Body of pancreas (tissue), 4 donors: ENCODE measurements at regions not wholly inside any gene's neighbourhood (a gene's known extent, or its start where the extent isn't known, plus 50 kb on each side); places are given as distances from the start of the nearest gene placed in this dataset.

ENCODE experiments used
- ATAC-seq: fragments of 150-250 bp; one replicate; pipeline ENCODE4 v1.9.1; 2016
- DNase-seq, 4 donors: peaks; one replicate each; pipeline ENCODE4 v3.0.0-alpha.2; 2019
- H3K27ac ChIP-seq, 4 donors: fragments of 200-600 bp; sonication (generic); 1 replicate in 3 of 4; 2 replicates in 1 of 4; pipeline versions ENCODE4 v1.5.1 to v1.6.1; 2016 to 2019; ENCODE audit warnings: mild to moderate bottlenecking in 1 of 4, mixed read lengths in 1 of 4, moderate library complexity in 1 of 4
- H3K27me3 ChIP-seq, 2 donors: fragments of 200-600 bp; sonication (generic); one replicate each; pipeline ENCODE4 v1.6.0; 2016; ENCODE audit warnings: mild to moderate bottlenecking in 1 of 2
- H3K36me3 ChIP-seq, 2 donors: fragments of 200-600 bp; sonication (generic); replicated peaks in 1 of 2; 2 replicates each; pipeline ENCODE4 v1.5.1; 2016; ENCODE audit warnings: low read depth in 2 of 2; ENCODE audit not compliant: insufficient read depth in 1 of 2
- H3K4me1 ChIP-seq: fragments of 200-600 bp; sonication (generic); one replicate; pipeline ENCODE4 v1.6.0; 2016
- H3K4me3 ChIP-seq, 2 donors: fragments of 200-600 bp; sonication (generic); 1 replicate in 1 of 2; 2 replicates in 1 of 2; pipeline ENCODE4 v1.5.1; 2016 to 2019
- H3K9me3 ChIP-seq, 3 donors: fragments of 200-600 bp; sonication (generic); 1 replicate in 2 of 3; 2 replicates in 1 of 3; pipeline ENCODE4 v1.5.1; 2016
- POLR2A ChIP-seq, 3 donors: fragments of 450-650 bp; IDR thresholded peaks; one replicate each; pipeline ENCODE4 v1.6.1; 2016; ENCODE audit warnings: antibody characterized with exemption in 3 of 3, mild to moderate bottlenecking in 2 of 3
- WGBS, 2 donors: methylation state at CpG; one replicate each; pipeline ENCODE4 v1.1.5; 2017; 5-methylcytosine and 5-hydroxymethylcytosine counted together
- intact Hi-C: fragments of 100-400 bp; cut with DNase I; formaldehyde crosslinking; loops from one replicate; pipeline ENCODE4 v1.15.1; 2023
- TF ChIP-seq, protein P1 (sequence below), 7 experiments: fragments of 450-650 bp in 4 of 7; fragments of 200-600 bp in 3 of 7; sonication (generic) in 3 of 7; IDR thresholded peaks; one replicate each; pipeline ENCODE4 v1.5.1; 2016 to 2019; ENCODE audit warnings: antibody characterized with exemption in 7 of 7

DNA sequence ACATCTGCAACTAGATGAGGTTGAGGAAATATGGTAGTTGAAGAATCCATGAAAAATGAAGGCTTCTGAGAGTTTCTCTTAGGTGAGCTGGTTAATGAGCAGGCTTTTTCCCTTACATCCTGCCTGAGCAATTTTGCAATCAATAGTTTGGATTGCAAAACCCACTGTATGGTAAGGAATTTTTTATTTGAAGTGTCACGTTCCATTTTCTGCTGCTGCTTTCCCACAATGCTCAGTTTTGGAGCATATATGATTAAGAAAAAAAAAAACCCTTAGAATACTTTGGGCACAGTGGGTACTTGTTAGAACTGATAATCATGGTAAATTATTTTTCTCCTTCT, 144.2 kb downstream of the PCSK1 start:
- Histone ChIP-seq H3K9me3 (no peaks in the 10 kb centered on the region), H3K27ac (no peak overlapping the region), H3K36me3 (no peaks in the 10 kb centered on the region), H3K4me1 (peaks cover 16% of the 10 kb centered on the region), H3K27me3 (no peaks in the 10 kb centered on the region), H3K4me3 (no peak overlapping the region)
- TF ChIP-seq, protein P1, sequence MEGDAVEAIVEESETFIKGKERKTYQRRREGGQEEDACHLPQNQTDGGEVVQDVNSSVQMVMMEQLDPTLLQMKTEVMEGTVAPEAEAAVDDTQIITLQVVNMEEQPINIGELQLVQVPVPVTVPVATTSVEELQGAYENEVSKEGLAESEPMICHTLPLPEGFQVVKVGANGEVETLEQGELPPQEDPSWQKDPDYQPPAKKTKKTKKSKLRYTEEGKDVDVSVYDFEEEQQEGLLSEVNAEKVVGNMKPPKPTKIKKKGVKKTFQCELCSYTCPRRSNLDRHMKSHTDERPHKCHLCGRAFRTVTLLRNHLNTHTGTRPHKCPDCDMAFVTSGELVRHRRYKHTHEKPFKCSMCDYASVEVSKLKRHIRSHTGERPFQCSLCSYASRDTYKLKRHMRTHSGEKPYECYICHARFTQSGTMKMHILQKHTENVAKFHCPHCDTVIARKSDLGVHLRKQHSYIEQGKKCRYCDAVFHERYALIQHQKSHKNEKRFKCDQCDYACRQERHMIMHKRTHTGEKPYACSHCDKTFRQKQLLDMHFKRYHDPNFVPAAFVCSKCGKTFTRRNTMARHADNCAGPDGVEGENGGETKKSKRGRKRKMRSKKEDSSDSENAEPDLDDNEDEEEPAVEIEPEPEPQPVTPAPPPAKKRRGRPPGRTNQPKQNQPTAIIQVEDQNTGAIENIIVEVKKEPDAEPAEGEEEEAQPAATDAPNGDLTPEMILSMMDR (IDR thresholded peaks at IDR 0.05): no peak
- TF ChIP-seq POLR2A (IDR thresholded peaks at IDR 0.05): no peak
- intact Hi-C loops: no loop called here
- no peak for DNase-seq
- no peak for ATAC-seq
- WGBS, 2 donors: 76 to 78% methylated on average over 1 of the region's 1 CpG

DNA sequence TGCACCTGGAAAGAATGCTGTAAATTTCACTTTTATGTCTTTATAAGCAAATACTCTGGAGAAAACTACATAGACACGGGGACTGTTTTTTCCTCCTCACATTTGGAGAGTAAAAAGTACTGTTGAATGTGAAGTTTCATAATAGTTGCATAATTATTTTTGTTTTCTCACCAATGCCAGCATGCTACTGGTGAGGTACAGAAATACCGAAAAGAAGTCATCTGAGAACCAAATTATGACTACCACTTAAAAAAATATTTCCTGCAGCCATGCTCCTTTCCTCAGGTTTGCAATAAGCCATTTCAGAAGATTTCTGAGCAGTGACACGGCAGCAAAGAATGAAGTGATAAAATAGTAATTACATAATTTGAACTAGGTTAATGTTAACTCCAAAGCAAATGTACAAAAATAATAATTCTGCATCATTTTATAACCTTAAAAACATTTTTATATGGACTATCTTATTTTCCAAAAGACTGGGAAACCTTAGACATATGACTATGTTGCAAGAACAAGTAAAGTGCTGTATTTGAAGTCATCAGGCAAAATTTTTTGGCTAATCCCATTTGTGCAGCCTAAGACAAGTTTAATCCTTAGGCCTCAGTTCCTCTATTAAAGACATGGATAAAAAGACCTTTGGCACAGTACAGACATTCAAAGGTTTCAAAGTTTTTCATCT, 144.7 kb downstream of the PCSK1 start:
- no peaks in the 10 kb centered on the region for H3K9me3 ChIP-seq
- H3K4me3 ChIP-seq: no peak overlapping the region
- no peaks in the 10 kb centered on the region for H3K36me3 ChIP-seq
- ATAC-seq (no peak), DNase-seq (no peak)
- no peak for TF ChIP-seq POLR2A (IDR thresholded peaks at IDR 0.05)
- TF ChIP-seq, protein P1 (IDR thresholded peaks at IDR 0.05): no peak
- intact Hi-C loops: no loop called here
- peaks cover 11% of the 10 kb centered on the region for H3K4me1 ChIP-seq
- WGBS, 2 donors: 78 to 84% methylated on average over 3 of the region's 3 CpGs
- H3K27ac ChIP-seq: no peak overlapping the region
- H3K27me3 ChIP-seq: no peaks in the 10 kb centered on the region

DNA sequence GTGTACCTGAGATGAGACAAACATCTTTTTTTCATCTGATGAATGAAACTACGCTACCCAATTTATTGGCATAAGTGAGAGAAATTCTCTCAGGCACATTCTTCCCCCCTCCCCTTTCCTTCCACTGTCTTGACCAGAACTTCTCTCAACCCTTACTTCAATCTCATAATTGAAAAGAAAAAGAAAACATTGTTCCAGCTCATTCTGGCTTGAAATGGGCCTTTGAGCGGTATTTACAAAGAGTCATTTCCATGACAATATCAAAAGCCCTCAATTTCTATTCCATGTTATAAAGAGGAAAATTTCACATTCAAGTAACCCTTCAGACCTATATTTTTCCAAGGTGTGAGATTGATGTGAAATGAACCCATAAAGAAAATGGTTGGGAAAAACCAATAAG, 145.9 kb downstream of the PCSK1 start:
- Histone ChIP-seq H3K36me3 (no peaks in the 10 kb centered on the region), H3K4me1 (no peaks in the 10 kb centered on the region), H3K27ac (no peak overlapping the region), H3K27me3 (no peaks in the 10 kb centered on the region), H3K4me3 (no peak overlapping the region), H3K9me3 (no peaks in the 10 kb centered on the region)
- WGBS, 2 donors: 97 to 98% methylated on average over 2 of the region's 2 CpGs
- TF ChIP-seq POLR2A (IDR thresholded peaks at IDR 0.05): no peak
- TF ChIP-seq, protein P1 (IDR thresholded peaks at IDR 0.05): no peak
- no peak for ATAC-seq
- intact Hi-C loops: no loop called here
- DNase-seq: no peak

DNA sequence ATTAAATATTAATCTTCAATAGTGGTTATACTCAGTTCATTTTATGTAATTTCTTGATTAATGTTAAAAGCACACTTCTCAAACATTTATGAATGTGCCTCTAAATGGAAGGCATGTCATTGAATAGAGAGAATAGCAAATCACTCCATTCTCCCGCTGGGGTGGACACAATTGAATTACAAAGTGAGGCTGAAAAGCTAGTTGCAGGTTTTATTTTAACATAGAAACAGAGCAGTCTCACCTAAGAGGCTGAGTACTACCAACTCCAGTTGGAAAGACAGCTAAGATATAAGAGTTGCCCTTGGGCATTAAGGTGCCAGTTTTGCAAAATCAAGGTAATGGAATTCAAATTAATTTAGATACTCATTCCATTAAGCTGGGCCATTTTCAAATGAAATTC, 147.2 kb downstream of the PCSK1 start:
- DNase-seq: no peak
- Histone ChIP-seq H3K27me3 (no peaks in the 10 kb centered on the region), H3K36me3 (no peaks in the 10 kb centered on the region), H3K9me3 (no peaks in the 10 kb centered on the region), H3K4me3 (no peak overlapping the region), H3K4me1 (no peaks in the 10 kb centered on the region), H3K27ac (no peak overlapping the region)
- 93 to 96% methylated on average over 1 of the region's 1 CpG for WGBS, 2 donors
- TF ChIP-seq POLR2A (IDR thresholded peaks at IDR 0.05): no peak
- TF ChIP-seq, protein P1 (IDR thresholded peaks at IDR 0.05): no peak
- intact Hi-C loops: no loop called here
- no peak for ATAC-seq

DNA sequence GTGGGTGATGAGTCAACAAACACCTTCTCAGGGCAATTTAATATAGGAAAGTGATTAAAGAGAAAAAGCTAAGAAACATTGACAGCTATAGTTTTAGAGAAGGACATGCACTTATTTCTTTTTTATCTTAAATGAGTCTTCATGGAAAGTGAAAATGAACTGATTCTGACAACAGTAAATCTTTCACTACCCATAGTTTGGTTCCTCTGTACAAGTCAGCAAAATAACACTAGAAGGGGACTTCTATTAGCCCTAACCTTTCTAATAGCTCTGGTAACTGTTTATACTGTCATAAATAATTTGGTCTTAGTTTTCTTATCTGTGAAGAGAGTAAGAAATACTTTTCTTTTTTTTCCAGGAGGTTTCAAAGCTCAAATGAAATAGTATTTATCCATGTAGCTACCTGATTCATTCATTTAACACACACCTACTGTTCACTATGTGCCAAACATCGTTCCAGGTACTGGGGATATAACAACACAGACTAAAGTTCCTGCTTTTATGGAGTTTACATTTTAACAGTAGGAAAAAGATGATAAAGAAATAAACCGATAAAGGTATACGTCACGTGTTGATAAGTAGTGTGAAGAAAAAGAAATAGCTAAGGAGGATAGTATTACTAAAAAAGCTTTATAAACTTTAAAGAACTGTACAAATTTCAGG, 148.2 kb downstream of the PCSK1 start:
- Histone ChIP-seq H3K27ac (no peak overlapping the region), H3K4me3 (no peak overlapping the region)
- WGBS, 2 donors: 45 to 55% methylated on average over 4 of the region's 4 CpGs

More for the DNA sequence above, 148.2 kb downstream of the PCSK1 start:
- no peaks in the 10 kb centered on the region for H3K36me3 ChIP-seq
- ATAC-seq (no peak), DNase-seq (no peak)
- TF ChIP-seq POLR2A (IDR thresholded peaks at IDR 0.05): no peak
- TF ChIP-seq, protein P1 (IDR thresholded peaks at IDR 0.05): no peak
- no peaks in the 10 kb centered on the region for H3K27me3 ChIP-seq
- intact Hi-C loops: no loop called here
- no peaks in the 10 kb centered on the region for H3K4me1 ChIP-seq
- no peaks in the 10 kb centered on the region for H3K9me3 ChIP-seq
